MM.1S (cell line): ENCODE measurements at regions not wholly inside any gene's neighbourhood (a gene's known extent, or its start where the extent isn't known, plus 50 kb on each side); places are given as distances from the start of the nearest gene placed in this dataset.

Experiments used
- DNase-seq: peaks from one replicate; pipeline ENCODE4 v3.0.0-alpha.2; 2015
- H2AFZ ChIP-seq: fragments of 300-600 bp; sonication (generic); 2 replicates; pipeline ENCODE4 v1.6.0; 2016; ENCODE audit warnings: antibody characterized with exemption, low read length
- H3F3A ChIP-seq: fragments of 300-600 bp; sonication (generic); 2 replicates; pipeline ENCODE4 v1.6.1; 2016; ENCODE audit warnings: mild to moderate bottlenecking, antibody characterized with exemption, low read length, moderate library complexity, mixed read lengths; ENCODE audit not compliant: insufficient read depth
- H3K27ac ChIP-seq: fragments of 300-600 bp; sonication (generic); 2 replicates; pipeline ENCODE4 v1.5.1; 2016; ENCODE audit warnings: mild to moderate bottlenecking, low read length
- H3K27me3 ChIP-seq: fragments of 300-600 bp; sonication (generic); replicated peaks from 2 replicates; pipeline ENCODE4 v1.6.0; 2016; ENCODE audit warnings: low read length; ENCODE audit not compliant: insufficient read depth
- H3K36me3 ChIP-seq: fragments of 300-600 bp; sonication (generic); replicated peaks from 2 replicates; pipeline ENCODE4 v1.6.1; 2016; ENCODE audit warnings: mild to moderate bottlenecking, low read length, mixed read lengths; ENCODE audit not compliant: insufficient read depth
- H3K4me1 ChIP-seq: fragments of 300-600 bp; sonication (generic); 2 replicates; pipeline ENCODE4 v1.6.1; 2016; ENCODE audit warnings: low read length, mixed read lengths
- H3K4me2 ChIP-seq: fragments of 300-600 bp; sonication (generic); 2 replicates; pipeline ENCODE4 v1.6.0; 2016; ENCODE audit warnings: low read depth, low read length
- H3K4me3 ChIP-seq: fragments of 300-600 bp; sonication (generic); 2 replicates; pipeline ENCODE4 v1.5.1; 2016; ENCODE audit warnings: low read length, mixed read lengths
- H3K79me2 ChIP-seq: fragments of 300-600 bp; sonication (generic); 2 replicates; pipeline ENCODE4 v1.6.1; 2016; ENCODE audit warnings: mixed run types, low read length, mixed read lengths
- H3K9ac ChIP-seq: fragments of 300-600 bp; sonication (generic); 2 replicates; pipeline ENCODE4 v1.6.1; 2016; ENCODE audit warnings: low read length, mixed read lengths
- H3K9me2 ChIP-seq: fragments of 300-600 bp; sonication (generic); replicated peaks from 2 replicates; pipeline ENCODE4 v1.6.1; 2016; ENCODE audit warnings: mild to moderate bottlenecking, low read length, mixed read lengths; ENCODE audit not compliant: insufficient read depth
- H3K9me3 ChIP-seq: fragments of 300-600 bp; sonication (generic); replicated peaks from 2 replicates; pipeline ENCODE4 v1.6.1; 2016; ENCODE audit warnings: mild to moderate bottlenecking, low read length, mixed read lengths; ENCODE audit not compliant: insufficient read depth
- H4K20me1 ChIP-seq: fragments of 300-600 bp; sonication (generic); 2 replicates; pipeline ENCODE4 v1.6.1; 2016; ENCODE audit warnings: mild to moderate bottlenecking, low read length, moderate library complexity, mixed read lengths; ENCODE audit not compliant: insufficient read depth
- CTCF ChIP-seq: fragments of 300-600 bp; sonication (generic); IDR thresholded peaks from 2 replicates; pipeline ENCODE4 v1.5.1; 2016; ENCODE audit warnings: antibody characterized with exemption, low read length, mixed read lengths
- EZH2 ChIP-seq: fragments of 300-600 bp; sonication (generic); optimal IDR thresholded peaks from 2 replicates; pipeline ENCODE3; 2017; ENCODE audit warnings: low read depth, mild to moderate bottlenecking, antibody characterized with exemption, low read length, mixed read lengths
- EZH2phosphoT487 ChIP-seq: fragments of 300-600 bp; sonication (generic); IDR thresholded peaks from 2 replicates; pipeline ENCODE4 v1.6.1; 2018; ENCODE audit warnings: antibody characterized with exemption, low read length

GRCh38 chr9:25396828-25397227 is 281.4 kb downstream of the TUSC1 start:
- no peaks in the 10 kb centered on the region for H3K4me1 ChIP-seq
- no peak overlapping the region for H2AFZ ChIP-seq
- H4K20me1 ChIP-seq: no peaks in the 10 kb centered on the region
- no peak for TF ChIP-seq EZH2phosphoT487
- no peak for TF ChIP-seq EZH2
- no peak for TF ChIP-seq CTCF
- no peaks in the 10 kb centered on the region for H3K9me3 ChIP-seq
- no peak overlapping the region for H3K4me2 ChIP-seq
- no peak overlapping the region for H3K4me3 ChIP-seq
- H3K27ac ChIP-seq: no peak overlapping the region
- no peaks in the 10 kb centered on the region for H3K79me2 ChIP-seq
- no peaks in the 10 kb centered on the region for H3K27me3 ChIP-seq
- no peaks in the 10 kb centered on the region for H3K36me3 ChIP-seq
- H3K9me2 ChIP-seq: no peaks in the 10 kb centered on the region
- H3K9ac ChIP-seq: no peak overlapping the region
- no peak for DNase-seq
- no peaks in the 10 kb centered on the region for H3F3A ChIP-seq

GRCh38 chr9:25381141-25381540 is 297.1 kb downstream of the TUSC1 start:
- Histone ChIP-seq H4K20me1 (no peaks in the 10 kb centered on the region), H3K36me3 (no peaks in the 10 kb centered on the region), H3K27ac (no peak overlapping the region), H3K9me2 (no peaks in the 10 kb centered on the region), H3F3A (no peaks in the 10 kb centered on the region), H3K9ac (no peak overlapping the region), H3K27me3 (no peaks in the 10 kb centered on the region), H3K4me1 (no peaks in the 10 kb centered on the region), H2AFZ (no peak overlapping the region), H3K9me3 (no peaks in the 10 kb centered on the region), H3K4me2 (no peak overlapping the region), H3K4me3 (no peak overlapping the region), H3K79me2 (no peaks in the 10 kb centered on the region)
- TF ChIP-seq EZH2phosphoT487 (no peak), CTCF (no peak), EZH2 (no peak)
- DNase-seq: no peak

GRCh38 chr9:25377039-25377438 is 301.2 kb downstream of the TUSC1 start:
- TF ChIP-seq EZH2phosphoT487 (no peak), EZH2 (no peak), CTCF (no peak)
- H3K27ac ChIP-seq: no peak overlapping the region
- DNase-seq: no peak
- no peaks in the 10 kb centered on the region for H3K79me2 ChIP-seq
- H3K4me3 ChIP-seq: no peak overlapping the region
- no peaks in the 10 kb centered on the region for H4K20me1 ChIP-seq
- H3K4me1 ChIP-seq: no peaks in the 10 kb centered on the region
- H2AFZ ChIP-seq: no peak overlapping the region
- no peaks in the 10 kb centered on the region for H3K36me3 ChIP-seq
- H3K9me2 ChIP-seq: no peaks in the 10 kb centered on the region
- H3F3A ChIP-seq: no peaks in the 10 kb centered on the region
- H3K9ac ChIP-seq: no peak overlapping the region
- no peaks in the 10 kb centered on the region for H3K9me3 ChIP-seq
- no peaks in the 10 kb centered on the region for H3K27me3 ChIP-seq
- no peak overlapping the region for H3K4me2 ChIP-seq
